Suprapubic skin (tissue), 3 donors: ENCODE measurements at regions not wholly inside any gene's neighbourhood (a gene's known extent, or its start where the extent isn't known, plus 50 kb on each side); places are given as distances from the start of the nearest gene placed in this dataset.

Experiments
- CTCF ChIP-seq, 2 donors: fragments of 200-600 bp in 1 of 2; fragments of 450-650 bp in 1 of 2; sonication (generic) in 1 of 2; IDR thresholded peaks; one replicate each; pipeline ENCODE4 v1.5.1; 2016 to 2019; ENCODE audit warnings: antibody characterized with exemption in 2 of 2, mild to moderate bottlenecking in 1 of 2, moderate library complexity in 1 of 2
- POLR2A ChIP-seq, 2 donors: fragments of 450-650 bp; IDR thresholded peaks; one replicate each; pipeline ENCODE4 v1.6.1; 2017; ENCODE audit warnings: antibody characterized with exemption in 2 of 2, mild to moderate bottlenecking in 2 of 2, moderate library complexity in 2 of 2

GRCh38 chr1:222090103-222090502, 348.2 kb upstream of the DUSP10 start:
- TF ChIP-seq POLR2A (IDR thresholded peaks at IDR 0.05) = no peak
- TF ChIP-seq CTCF (IDR thresholded peaks at IDR 0.05) = no peak
